Lung (tissue), 11 donors: ENCODE measurements at regions not wholly inside any gene's neighbourhood (a gene's known extent, or its start where the extent isn't known, plus 50 kb on each side); places are given as distances from the start of the nearest gene placed in this dataset.

Experiments used
- ATAC-seq: fragments of 200-7000 bp; cut with Tn5 transposase; one replicate; pipeline ENCODE4 v1.9.1; 2020; ENCODE audit warnings: moderate number of reproducible peaks; ENCODE audit not compliant: insufficient read depth, low FRiP score
- DNase-seq, 3 donors: peaks; one replicate each; pipeline ENCODE4 v3.0.0-alpha.2; 2013 to 2017
- H3K27ac ChIP-seq, 2 donors: one replicate each; pipeline ENCODE4 v1.5.1; 2013; ENCODE audit warnings: mild to moderate bottlenecking in 2 of 2, moderate library complexity in 2 of 2, control low read depth in 1 of 2, inconsistent platforms in 1 of 2, low read depth in 1 of 2, low read length in 1 of 2
- H3K27me3 ChIP-seq, 3 donors: one replicate each; pipeline ENCODE4 v1.5.1; 2013; ENCODE audit warnings: low read length in 2 of 3; ENCODE audit not compliant: control insufficient read depth in 3 of 3, insufficient read depth in 3 of 3
- H3K36me3 ChIP-seq, 4 donors: one replicate each; pipeline ENCODE4 v1.5.1; 2013; ENCODE audit warnings: low read length in 4 of 4, mild to moderate bottlenecking in 1 of 4, moderate library complexity in 1 of 4; ENCODE audit not compliant: control insufficient read depth in 4 of 4, insufficient read depth in 4 of 4
- H3K4me1 ChIP-seq, 5 donors: one replicate each; pipeline ENCODE4 v1.5.1; 2013; ENCODE audit warnings: low read length in 5 of 5, mild to moderate bottlenecking in 2 of 5, moderate library complexity in 1 of 5; ENCODE audit not compliant: control insufficient read depth in 5 of 5, insufficient read depth in 5 of 5
- H3K4me3 ChIP-seq: one replicate; pipeline ENCODE4 v1.5.1; 2013; ENCODE audit warnings: mild to moderate bottlenecking, control low read depth, moderate library complexity
- H3K9ac ChIP-seq, 2 donors: one replicate each; pipeline ENCODE4 v1.5.1; 2013; ENCODE audit warnings: low read length in 2 of 2, control low read depth in 1 of 2; ENCODE audit not compliant: insufficient read depth in 1 of 2
- H3K9me3 ChIP-seq, 4 donors: one replicate each; pipeline ENCODE4 v1.5.1; 2013; ENCODE audit warnings: low read length in 3 of 4, mild to moderate bottlenecking in 1 of 4, moderate library complexity in 1 of 4; ENCODE audit not compliant: control insufficient read depth in 4 of 4, insufficient read depth in 3 of 4
- WGBS, 2 donors: extraction: QIAGEN DNeasy Blood & Tissue Kit; methylation state at CpG; one replicate each; pipeline ENCODE4 v1.1.7; 2013; 5-methylcytosine and 5-hydroxymethylcytosine counted together
- TF ChIP-seq, protein P1 (sequence below): IDR thresholded peaks from 2 replicates; pipeline ENCODE4 v1.5.1; 2012; ENCODE audit warnings: mild to moderate bottlenecking; ENCODE audit errors: control extremely low read depth, extremely low read depth
- donor health status: control.
- donor health status: control.
- donor health status: Bipolar disorder and iron deficiency.
- donor health status: healthy.
- donor health status: DM: yes; HTN: yes; CAD: no.

DNA sequence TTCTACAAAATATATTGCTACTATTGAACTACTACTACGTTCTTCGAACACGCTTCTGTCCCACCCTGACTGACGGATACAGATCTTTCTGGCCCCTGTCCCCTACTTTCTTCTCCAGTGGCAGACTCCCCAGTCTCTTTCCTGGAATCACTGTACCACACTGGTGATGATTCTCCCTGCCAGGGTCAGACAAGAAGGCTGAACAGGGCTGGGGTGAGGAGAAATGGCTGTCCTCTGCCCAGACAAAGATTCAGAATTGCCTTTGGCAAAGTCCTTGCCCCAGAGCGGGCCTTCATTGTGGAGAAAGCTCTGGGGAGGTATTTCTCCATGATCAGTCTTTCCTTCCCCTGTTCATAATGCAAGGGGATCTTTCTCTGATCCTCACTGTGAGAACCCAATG is 1417.1 kb downstream of the BRD1 start:
- H3K4me1 ChIP-seq = no peaks in the 10 kb centered on the region
- ATAC-seq = no peak
- H3K9ac ChIP-seq = no peak overlapping the region
- no peaks in the 10 kb centered on the region for H3K9me3 ChIP-seq
- H3K27me3 ChIP-seq = peaks cover 0 to 2% (median 0%) of the 10 kb centered on the region in 3 donors
- no peak overlapping the region for H3K27ac ChIP-seq
- TF ChIP-seq, protein P1, sequence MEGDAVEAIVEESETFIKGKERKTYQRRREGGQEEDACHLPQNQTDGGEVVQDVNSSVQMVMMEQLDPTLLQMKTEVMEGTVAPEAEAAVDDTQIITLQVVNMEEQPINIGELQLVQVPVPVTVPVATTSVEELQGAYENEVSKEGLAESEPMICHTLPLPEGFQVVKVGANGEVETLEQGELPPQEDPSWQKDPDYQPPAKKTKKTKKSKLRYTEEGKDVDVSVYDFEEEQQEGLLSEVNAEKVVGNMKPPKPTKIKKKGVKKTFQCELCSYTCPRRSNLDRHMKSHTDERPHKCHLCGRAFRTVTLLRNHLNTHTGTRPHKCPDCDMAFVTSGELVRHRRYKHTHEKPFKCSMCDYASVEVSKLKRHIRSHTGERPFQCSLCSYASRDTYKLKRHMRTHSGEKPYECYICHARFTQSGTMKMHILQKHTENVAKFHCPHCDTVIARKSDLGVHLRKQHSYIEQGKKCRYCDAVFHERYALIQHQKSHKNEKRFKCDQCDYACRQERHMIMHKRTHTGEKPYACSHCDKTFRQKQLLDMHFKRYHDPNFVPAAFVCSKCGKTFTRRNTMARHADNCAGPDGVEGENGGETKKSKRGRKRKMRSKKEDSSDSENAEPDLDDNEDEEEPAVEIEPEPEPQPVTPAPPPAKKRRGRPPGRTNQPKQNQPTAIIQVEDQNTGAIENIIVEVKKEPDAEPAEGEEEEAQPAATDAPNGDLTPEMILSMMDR = no peak
- DNase-seq = no peak
- H3K36me3 ChIP-seq = no peaks in the 10 kb centered on the region
- WGBS, 2 donors = 83 to 97% methylated on average over 5 of the region's 5 CpGs
- H3K4me3 ChIP-seq = no peak overlapping the region

DNA sequence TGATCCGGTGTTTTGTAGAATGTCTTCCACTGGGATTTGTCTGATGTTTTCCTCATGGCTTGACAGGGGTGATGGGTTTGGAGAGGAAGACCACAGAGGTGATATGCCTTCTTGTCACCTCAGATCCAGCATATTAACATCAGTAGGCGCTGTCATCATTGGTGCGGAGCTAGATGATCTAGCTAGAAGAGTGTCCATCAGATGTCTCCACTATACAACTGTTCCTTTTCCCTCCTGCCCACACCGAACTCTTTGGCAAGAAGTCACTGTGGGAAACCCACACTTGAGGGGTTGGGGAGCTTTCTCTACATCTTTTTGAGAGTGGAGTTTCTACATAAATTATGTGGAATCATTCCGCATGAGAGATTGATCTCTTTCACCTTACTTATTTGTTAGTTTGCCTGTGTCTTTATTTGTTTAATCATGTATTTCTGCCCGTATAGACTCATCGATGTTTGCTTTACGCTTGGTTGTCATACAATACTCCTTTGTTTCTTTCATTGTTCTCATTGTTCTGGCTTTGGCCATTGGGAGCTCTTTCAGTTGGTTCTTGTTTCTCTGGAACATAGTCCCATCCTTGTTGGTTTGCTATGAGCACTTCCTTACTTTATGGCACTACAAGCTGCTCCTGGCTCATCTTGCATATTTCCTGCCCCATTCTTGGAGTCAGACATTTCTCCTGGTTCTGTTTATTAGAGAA is 1420.3 kb downstream of the BRD1 start:
- no peak for DNase-seq

DNA sequence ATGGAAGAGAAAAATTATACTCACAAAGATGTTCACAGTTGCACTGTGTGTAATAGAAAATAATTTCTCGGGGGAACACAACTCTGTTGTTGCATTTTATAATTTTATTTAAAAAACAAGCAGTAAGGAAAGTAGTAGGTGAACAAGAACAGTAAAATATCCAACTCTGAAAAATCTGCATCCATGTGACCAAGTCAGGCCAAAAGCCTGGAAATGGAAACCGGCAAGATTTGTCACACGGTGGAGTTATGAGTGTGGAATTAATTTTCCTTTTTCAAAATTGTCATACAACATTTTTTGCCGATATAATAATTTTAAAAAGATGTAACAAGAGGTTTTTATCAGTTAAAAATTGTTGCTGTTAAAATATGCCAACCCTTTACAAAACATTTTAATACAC is 1421.5 kb downstream of the BRD1 start:
- no peak overlapping the region for H3K4me3 ChIP-seq
- no peaks in the 10 kb centered on the region for H3K9me3 ChIP-seq
- H3K27me3 ChIP-seq = peaks cover 0 to 3% (median 2%) of the 10 kb centered on the region in 3 donors
- H3K4me1 ChIP-seq = no peaks in the 10 kb centered on the region
- 87 to 93% methylated on average over 4 of the region's 4 CpGs for WGBS, 2 donors
- DNase-seq = no peak
- TF ChIP-seq, protein P1 = no peak
- H3K27ac ChIP-seq = no peak overlapping the region
- H3K9ac ChIP-seq = no peak overlapping the region
- no peaks in the 10 kb centered on the region for H3K36me3 ChIP-seq
- ATAC-seq = no peak

More for the DNA sequence above, 1420.3 kb downstream of the BRD1 start:
- no peak overlapping the region for H3K4me3 ChIP-seq
- H3K27ac ChIP-seq = no peak overlapping the region
- TF ChIP-seq, protein P1 = no peak
- H3K9ac ChIP-seq = no peak overlapping the region
- H3K27me3 ChIP-seq = peaks cover 0 to 3% (median 2%) of the 10 kb centered on the region in 3 donors
- no peaks in the 10 kb centered on the region for H3K9me3 ChIP-seq
- H3K4me1 ChIP-seq = no peaks in the 10 kb centered on the region
- 91 to 93% methylated on average over 8 of the region's 8 CpGs for WGBS, 2 donors
- no peaks in the 10 kb centered on the region for H3K36me3 ChIP-seq
- ATAC-seq = no peak

DNA sequence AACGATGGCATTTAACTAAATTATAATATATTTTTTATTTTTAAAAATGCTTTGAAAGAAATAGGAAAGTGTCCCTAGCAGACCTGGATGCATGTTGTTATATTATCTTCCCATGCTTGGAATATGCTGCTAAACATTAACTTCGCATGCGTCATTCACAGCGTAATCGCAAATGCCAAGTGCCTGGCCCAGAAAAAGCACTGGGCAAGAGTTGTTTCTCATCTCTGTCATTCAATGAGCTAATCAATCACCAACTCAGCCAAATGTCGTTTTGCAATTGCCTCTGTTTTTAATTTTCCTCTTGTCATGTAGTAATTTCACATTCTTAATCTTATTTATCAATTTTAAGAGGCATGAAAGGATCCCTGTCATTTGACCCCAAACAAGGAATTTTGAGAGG is 1421.9 kb downstream of the BRD1 start:
- Histone ChIP-seq H3K27ac (no peak overlapping the region), H3K4me1 (no peaks in the 10 kb centered on the region), H3K9me3 (no peaks in the 10 kb centered on the region), H3K27me3 (peaks cover 0 to 3% (median 2%) of the 10 kb centered on the region in 3 donors), H3K4me3 (no peak overlapping the region), H3K9ac (no peak overlapping the region), H3K36me3 (no peaks in the 10 kb centered on the region)
- DNase-seq (no peak), ATAC-seq (no peak)
- 67 to 69% methylated on average over 6 of the region's 6 CpGs for WGBS, 2 donors
- TF ChIP-seq, protein P1 = no peak
